Mesodermal cell (in vitro differentiated cells): ENCODE measurements at regions not wholly inside any gene's neighbourhood (a gene's known extent, or its start where the extent isn't known, plus 50 kb on each side); places are given as distances from the start of the nearest gene placed in this dataset.

Source experiments
- H3K27ac ChIP-seq: 2 replicates; pipeline ENCODE4 v1.7.0; 2013; ENCODE audit warnings: mild to moderate bottlenecking, low read depth, low read length, moderate library complexity; ENCODE audit not compliant: severe bottlenecking
- H3K36me3 ChIP-seq: 2 replicates; pipeline ENCODE4 v1.7.1; 2013; ENCODE audit warnings: mild to moderate bottlenecking, low read length, moderate library complexity; ENCODE audit not compliant: control insufficient read depth, insufficient read depth
- H3K4me1 ChIP-seq: one replicate; pipeline ENCODE4 v1.7.1; 2013; ENCODE audit warnings: mild to moderate bottlenecking, low read length; ENCODE audit not compliant: insufficient read depth, control insufficient read depth, poor library complexity, severe bottlenecking
- H3K4me3 ChIP-seq: 2 replicates; pipeline ENCODE4 v1.7.0; 2013; ENCODE audit warnings: low read length, control low read depth, mild to moderate bottlenecking; ENCODE audit not compliant: insufficient read depth, poor library complexity, severe bottlenecking; ENCODE audit errors: extremely low read depth
- H3K9me3 ChIP-seq: 2 replicates; pipeline ENCODE4 v1.7.1; 2013; ENCODE audit warnings: mild to moderate bottlenecking, low read length, moderate library complexity; ENCODE audit not compliant: control insufficient read depth
- WGBS, 2 experiments: methylation state at CpG; one replicate each; pipeline ENCODE4 v1.1.5; 2013; ENCODE audit warnings: missing lambda C conversion rate in 2 of 2; ENCODE audit not compliant: insufficient coverage in 2 of 2; 5-methylcytosine and 5-hydroxymethylcytosine counted together

GRCh38 chr3:84830476-84830875 lies 128.3 kb upstream of the CADM2 start:
- no CpG with 5 or more reads among the region's 2 CpGs for WGBS, 2 experiments
- H3K9me3 ChIP-seq = no peaks in the 10 kb centered on the region
- no peak overlapping the region for H3K27ac ChIP-seq
- no peaks in the 10 kb centered on the region for H3K4me1 ChIP-seq
- no peaks in the 10 kb centered on the region for H3K36me3 ChIP-seq
- H3K4me3 ChIP-seq = no peak overlapping the region

- no peaks in the 10 kb centered on the region for H3K9me3 ChIP-seq
- no peak overlapping the region for H3K27ac ChIP-seq
- no peaks in the 10 kb centered on the region for H3K36me3 ChIP-seq
- H3K4me3 ChIP-seq = no peak overlapping the region
- WGBS, 2 experiments = no CpG with 5 or more reads among the region's 2 CpGs
- no peaks in the 10 kb centered on the region for H3K4me1 ChIP-seq
Observed at GRCh38 chr3:84835366-84835765, 123.4 kb upstream of the CADM2 start.

DNA sequence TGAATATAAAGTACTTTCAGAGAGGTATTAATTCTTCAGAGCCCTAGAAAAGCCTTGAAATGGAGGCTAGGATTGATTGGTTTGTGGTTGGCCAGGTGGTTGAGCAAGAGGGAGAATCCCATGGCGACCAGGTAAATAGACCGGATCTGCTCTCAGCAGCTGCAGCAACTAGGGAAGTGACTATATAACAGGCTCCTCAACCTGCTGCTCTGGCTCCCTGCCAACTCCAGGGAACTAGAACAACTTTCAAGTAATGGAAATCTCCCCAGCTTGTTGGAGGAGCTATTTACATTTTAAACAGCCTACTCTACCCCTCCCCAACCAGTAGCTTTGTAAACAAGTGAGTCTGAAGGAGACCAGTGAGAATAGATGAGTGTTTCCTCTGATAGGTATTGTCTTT lies 121.8 kb upstream of the CADM2 start:
- Histone ChIP-seq H3K27ac (no peak overlapping the region), H3K4me1 (no peaks in the 10 kb centered on the region), H3K36me3 (no peaks in the 10 kb centered on the region), H3K9me3 (no peaks in the 10 kb centered on the region), H3K4me3 (no peak overlapping the region)
- WGBS, 2 experiments = 20% methylated on average over 2 of the region's 2 CpGs; no CpG with 5 or more reads in 1 of the 2 experiments

- Histone ChIP-seq H3K9me3 (no peaks in the 10 kb centered on the region), H3K4me1 (no peaks in the 10 kb centered on the region), H3K27ac (no peak overlapping the region), H3K36me3 (no peaks in the 10 kb centered on the region), H3K4me3 (no peak overlapping the region)
- WGBS, 2 experiments = 96 to 100% methylated on average over 1 to 3 of the region's 3 CpGs
Observed at GRCh38 chr3:84877092-84877491, 81.7 kb upstream of the CADM2 start.

GRCh38 chr3:84881288-84881687 lies 77.5 kb upstream of the CADM2 start:
- 87 to 92% methylated on average over 2 of the region's 2 CpGs for WGBS, 2 experiments
- no peaks in the 10 kb centered on the region for H3K9me3 ChIP-seq
- H3K4me3 ChIP-seq = no peak overlapping the region
- H3K36me3 ChIP-seq = no peaks in the 10 kb centered on the region
- no peaks in the 10 kb centered on the region for H3K4me1 ChIP-seq
- H3K27ac ChIP-seq = no peak overlapping the region

DNA sequence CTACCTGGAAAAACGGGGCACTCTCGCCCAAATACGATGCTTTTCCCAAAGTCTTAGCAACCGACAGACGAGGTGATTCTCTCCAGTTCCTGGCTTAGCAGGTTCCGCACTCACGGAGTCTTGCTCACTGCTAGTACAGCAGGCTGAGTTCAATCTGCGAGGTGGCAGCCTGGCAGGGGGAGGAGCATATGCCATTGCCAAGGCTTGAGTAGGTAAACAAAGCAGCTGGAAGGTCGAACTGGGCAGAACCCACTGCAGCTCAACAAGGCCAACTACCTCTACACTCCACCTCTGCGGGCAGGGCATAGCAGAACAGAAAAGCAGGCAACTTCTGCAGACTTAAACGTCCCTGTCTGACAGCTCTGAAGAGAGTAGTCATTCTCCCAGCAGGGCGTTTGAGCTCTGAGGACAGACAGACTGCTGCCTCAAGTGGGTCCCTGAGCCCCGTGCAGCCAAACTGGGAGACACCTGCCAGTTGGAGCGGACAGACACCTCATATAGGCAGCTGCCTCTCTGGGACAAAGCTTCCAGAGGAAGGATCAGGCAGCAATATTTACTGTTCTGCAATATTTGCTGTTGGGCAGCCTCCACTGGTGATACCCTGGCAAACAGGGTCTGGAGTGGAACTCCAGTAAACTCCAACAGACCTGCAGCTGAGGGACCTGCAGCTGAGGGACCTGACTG lies 73.4 kb upstream of the CADM2 start:
- no peaks in the 10 kb centered on the region for H3K9me3 ChIP-seq
- H3K27ac ChIP-seq = no peak overlapping the region
- no peaks in the 10 kb centered on the region for H3K4me1 ChIP-seq
- H3K36me3 ChIP-seq = no peaks in the 10 kb centered on the region
- WGBS, 2 experiments = 88 to 93% methylated on average over 13 to 14 of the region's 14 CpGs
- no peak overlapping the region for H3K4me3 ChIP-seq

- Histone ChIP-seq H3K9me3 (no peaks in the 10 kb centered on the region), H3K4me1 (no peaks in the 10 kb centered on the region), H3K36me3 (no peaks in the 10 kb centered on the region), H3K4me3 (no peak overlapping the region), H3K27ac (no peak overlapping the region)
- no CpG with 5 or more reads among the region's 1 CpG for WGBS, 2 experiments
Observed at GRCh38 chr3:84891851-84892250, 66.9 kb upstream of the CADM2 start.

DNA sequence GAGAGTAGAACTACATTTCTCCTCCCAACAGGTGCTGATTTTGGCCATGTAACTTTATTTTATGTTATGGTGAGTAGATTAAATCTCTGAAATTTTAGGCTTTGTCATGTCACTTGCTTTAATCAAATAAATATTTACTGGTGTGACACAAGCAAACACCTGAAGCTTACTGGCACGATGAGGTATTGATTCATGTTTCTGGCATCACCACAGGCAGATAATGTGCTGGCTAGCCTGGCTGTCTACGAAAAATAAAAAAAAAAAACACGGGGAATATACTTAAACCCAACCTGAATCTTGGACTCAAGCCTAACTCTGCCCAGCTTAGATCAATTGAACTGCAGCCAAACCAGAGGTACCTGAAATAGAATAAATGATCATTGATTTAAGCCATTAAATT lies 65.6 kb upstream of the CADM2 start:
- H3K27ac ChIP-seq = no peak overlapping the region
- 92% methylated on average over 2 to 3 of the region's 3 CpGs for WGBS, 2 experiments

DNA sequence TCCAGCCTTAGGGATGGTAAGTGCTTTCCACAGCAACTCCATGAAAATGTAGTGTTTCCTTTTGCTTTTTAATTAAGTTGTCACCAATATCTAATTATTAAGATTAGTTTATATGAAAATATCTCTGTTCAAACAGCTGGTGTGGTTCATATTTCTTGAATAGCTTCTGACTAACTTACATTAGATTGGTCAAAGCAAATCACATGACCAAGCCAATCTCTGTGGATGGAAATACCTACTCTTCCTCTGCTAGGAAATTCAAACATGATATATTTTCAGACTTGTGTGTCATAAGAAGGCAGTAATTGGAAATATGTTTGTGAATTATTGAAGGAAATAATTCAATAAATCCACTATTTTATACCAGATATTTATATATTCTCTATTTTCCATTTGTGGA lies 54.6 kb upstream of the CADM2 start:
- Histone ChIP-seq H3K36me3 (no peaks in the 10 kb centered on the region), H3K4me3 (no peak overlapping the region), H3K4me1 (no peaks in the 10 kb centered on the region), H3K9me3 (peaks cover 14% of the 10 kb centered on the region), H3K27ac (no peak overlapping the region)

More for the DNA sequence above, 65.6 kb upstream of the CADM2 start:
- H3K4me3 ChIP-seq = no peak overlapping the region
- H3K9me3 ChIP-seq = no peaks in the 10 kb centered on the region
- no peaks in the 10 kb centered on the region for H3K4me1 ChIP-seq
- no peaks in the 10 kb centered on the region for H3K36me3 ChIP-seq

DNA sequence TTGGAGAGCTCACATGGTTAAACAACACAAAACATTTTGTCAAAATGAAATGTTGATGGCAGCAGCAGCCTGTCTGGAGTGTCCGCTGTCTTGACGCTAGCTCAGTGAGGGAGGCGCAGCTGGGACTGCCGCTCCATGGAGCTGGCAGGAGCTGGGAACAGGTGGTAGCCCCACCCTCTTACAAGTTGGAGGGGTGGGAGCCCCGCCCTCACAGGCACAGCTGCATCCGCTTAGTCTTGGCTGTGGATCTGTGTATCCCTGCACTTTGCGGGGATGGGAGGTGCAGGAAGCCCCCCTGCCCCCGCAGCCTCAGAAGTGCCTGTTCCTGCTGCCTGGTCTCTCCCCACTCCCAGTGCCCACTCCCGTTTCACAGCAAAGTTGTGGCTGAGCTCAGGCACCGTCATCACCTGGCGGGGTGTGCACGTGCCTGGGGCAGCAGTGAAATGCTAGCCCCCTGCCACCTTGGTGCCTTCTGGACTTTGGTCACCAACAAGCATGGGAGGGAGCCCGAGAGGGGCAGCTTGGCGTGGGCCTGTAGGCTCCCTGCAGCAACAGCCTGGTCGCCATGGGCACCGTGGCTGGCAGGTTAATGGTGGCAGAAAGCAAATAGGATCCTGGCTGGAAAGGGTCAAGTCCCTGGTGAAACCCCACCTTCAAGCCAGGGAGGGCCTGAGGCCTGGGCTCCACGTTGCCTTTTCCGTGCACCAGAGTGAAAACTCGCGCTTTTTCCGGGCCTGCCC lies 53.8 kb upstream of the CADM2 start:
- no peak overlapping the region for H3K4me3 ChIP-seq
- no peak overlapping the region for H3K27ac ChIP-seq
- H3K4me1 ChIP-seq = no peaks in the 10 kb centered on the region
- H3K36me3 ChIP-seq = no peaks in the 10 kb centered on the region
- WGBS, 2 experiments = 91 to 95% methylated on average over 17 to 18 of the region's 21 CpGs
- peaks cover 14% of the 10 kb centered on the region for H3K9me3 ChIP-seq

DNA sequence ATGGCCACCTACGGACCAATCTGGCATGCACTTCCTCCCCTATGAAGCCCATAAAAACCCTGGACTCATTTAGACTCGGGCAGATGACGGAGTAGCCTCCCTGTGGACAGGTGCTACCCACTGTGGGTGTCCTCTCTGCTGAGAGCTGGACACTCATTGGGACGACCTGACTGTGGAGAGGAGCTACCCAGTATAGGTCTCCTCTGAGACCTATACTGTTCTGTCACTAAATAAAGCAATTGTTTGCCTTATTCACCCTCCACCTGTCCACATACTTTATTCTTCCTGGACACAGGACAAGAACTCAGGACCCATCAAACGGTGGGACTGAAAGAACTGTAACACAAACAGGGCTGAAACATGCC lies 53.3 kb upstream of the CADM2 start:
- 81 to 89% methylated on average over 4 to 5 of the region's 5 CpGs for WGBS, 2 experiments
- no peaks in the 10 kb centered on the region for H3K4me1 ChIP-seq
- H3K36me3 ChIP-seq = no peaks in the 10 kb centered on the region
- H3K4me3 ChIP-seq = no peak overlapping the region
- H3K27ac ChIP-seq = no peak overlapping the region
- H3K9me3 ChIP-seq = peaks cover 12% of the 10 kb centered on the region
